ENCODE measurements at regions not wholly inside any gene's neighbourhood (a gene's known extent, or its start where the extent isn't known, plus 50 kb on each side); places are given as distances from the start of the nearest gene placed in this dataset.

DNA sequence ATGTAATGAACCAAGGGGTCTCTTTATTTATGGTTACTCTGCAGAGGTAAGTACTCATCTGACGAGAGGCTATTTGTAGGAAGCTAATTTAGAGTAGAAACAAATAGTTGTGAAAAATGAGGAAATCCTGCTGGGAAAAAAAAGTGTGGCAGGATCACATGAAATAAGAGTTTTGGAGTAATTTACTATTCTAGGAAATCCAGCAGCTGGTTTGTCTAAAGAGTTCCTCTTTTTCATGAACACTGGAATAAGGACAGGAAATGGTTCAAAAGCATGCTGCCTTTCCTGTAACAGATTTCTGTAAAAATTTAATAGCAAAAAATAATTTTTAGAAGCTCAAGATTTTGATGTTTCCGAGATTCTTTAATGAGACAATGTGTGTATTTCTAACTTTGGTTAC lies 177.3 kb downstream of the CHRM3 start:
- TF ChIP-seq, protein P1, sequence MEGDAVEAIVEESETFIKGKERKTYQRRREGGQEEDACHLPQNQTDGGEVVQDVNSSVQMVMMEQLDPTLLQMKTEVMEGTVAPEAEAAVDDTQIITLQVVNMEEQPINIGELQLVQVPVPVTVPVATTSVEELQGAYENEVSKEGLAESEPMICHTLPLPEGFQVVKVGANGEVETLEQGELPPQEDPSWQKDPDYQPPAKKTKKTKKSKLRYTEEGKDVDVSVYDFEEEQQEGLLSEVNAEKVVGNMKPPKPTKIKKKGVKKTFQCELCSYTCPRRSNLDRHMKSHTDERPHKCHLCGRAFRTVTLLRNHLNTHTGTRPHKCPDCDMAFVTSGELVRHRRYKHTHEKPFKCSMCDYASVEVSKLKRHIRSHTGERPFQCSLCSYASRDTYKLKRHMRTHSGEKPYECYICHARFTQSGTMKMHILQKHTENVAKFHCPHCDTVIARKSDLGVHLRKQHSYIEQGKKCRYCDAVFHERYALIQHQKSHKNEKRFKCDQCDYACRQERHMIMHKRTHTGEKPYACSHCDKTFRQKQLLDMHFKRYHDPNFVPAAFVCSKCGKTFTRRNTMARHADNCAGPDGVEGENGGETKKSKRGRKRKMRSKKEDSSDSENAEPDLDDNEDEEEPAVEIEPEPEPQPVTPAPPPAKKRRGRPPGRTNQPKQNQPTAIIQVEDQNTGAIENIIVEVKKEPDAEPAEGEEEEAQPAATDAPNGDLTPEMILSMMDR (IDR thresholded peaks at IDR 0.05), result no peak
- TF ChIP-seq EP300 (IDR thresholded peaks at IDR 0.05) (no peak), POLR2A (IDR thresholded peaks at IDR 0.05) (no peak)

Measured in suprapubic skin (tissue), 3 donors.